ENCODE measurements at regions not wholly inside any gene's neighbourhood (a gene's known extent, or its start where the extent isn't known, plus 50 kb on each side); places are given as distances from the start of the nearest gene placed in this dataset.

DNA sequence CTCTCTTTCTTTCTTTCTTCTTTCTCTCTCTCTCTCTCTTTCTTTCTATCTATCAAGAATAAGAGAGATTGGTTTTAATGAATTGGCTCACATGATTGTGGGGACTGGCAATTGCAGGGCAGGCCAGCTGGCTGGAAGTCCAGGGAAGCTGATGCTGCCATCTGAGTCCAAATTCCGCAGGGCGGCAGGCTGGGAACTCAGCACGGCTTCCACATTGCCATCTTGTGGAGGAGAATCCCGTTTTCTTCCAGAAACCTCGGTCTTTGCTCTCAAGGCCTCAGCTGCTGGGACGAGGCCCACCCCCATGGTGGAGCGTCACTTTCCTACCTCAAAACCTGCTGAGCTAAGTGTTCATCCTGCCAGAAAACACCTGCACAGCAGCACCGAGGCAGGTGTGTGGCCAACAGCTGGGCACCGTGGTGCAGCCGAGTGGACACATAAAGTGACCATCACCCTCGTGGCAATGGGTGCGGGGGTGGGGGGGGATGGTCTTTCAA, 58.8 kb upstream of the SLCO4A1 start:
- DNase-seq, result no peak

GRCh38 chr20:62584671-62585460, 57.4 kb upstream of the SLCO4A1 start:
- DNase-seq, result no peak

GRCh38 chr20:62585461-62585970, 56.8 kb upstream of the SLCO4A1 start:
- no peak for DNase-seq

DNA sequence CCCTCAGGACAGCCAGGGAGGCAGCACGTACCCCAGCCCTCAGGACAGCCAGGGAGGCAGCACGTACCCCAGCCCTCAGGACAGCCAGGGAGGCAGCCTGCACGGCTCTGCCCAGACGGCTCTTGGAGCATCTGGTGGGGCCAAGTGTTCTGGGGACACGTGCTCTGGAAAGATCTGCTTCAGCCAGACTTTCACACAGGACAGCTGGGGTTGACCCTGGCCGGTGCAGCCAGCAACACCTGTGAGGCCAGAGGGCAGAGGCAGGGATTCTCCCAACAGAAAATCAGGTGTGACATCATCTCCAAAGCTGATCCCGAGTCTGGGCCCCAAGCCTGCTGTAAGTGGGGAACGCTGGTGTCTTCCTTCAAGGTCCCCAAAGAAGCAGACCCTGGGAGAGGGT, 55.5 kb upstream of the SLCO4A1 start:
- DNase-seq, result no peak

- peak in 1 of 2 donors; percentile 37 for DNase-seq
These were observed 54.4 kb upstream of the SLCO4A1 start for GRCh38 chr20:62587757-62588402.

GRCh38 chr20:62588458-62589149, 53.7 kb upstream of the SLCO4A1 start:
- no peak for DNase-seq

- DNase-seq, result no peak
These were observed 53.2 kb upstream of the SLCO4A1 start for GRCh38 chr20:62589150-62589498.

DNA sequence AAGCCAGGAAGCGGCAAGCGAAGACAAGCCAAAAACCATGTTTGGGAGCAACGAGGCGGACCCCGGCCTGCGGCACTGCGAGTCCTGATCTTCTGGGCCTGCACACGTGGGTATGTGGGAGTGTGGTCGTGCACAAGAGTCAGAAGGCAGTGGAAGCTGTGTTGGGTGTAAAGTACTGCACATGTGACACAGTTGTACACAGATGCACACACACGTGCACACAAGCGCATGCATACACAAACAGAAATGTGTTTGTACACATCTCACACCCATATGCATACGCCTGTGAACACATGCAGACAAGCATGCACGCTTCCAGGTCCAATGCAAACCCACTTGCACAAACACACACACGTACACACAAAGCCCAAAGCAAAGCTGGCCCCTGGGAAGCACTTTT, 52.6 kb upstream of the SLCO4A1 start:
- no peak for DNase-seq

DNA sequence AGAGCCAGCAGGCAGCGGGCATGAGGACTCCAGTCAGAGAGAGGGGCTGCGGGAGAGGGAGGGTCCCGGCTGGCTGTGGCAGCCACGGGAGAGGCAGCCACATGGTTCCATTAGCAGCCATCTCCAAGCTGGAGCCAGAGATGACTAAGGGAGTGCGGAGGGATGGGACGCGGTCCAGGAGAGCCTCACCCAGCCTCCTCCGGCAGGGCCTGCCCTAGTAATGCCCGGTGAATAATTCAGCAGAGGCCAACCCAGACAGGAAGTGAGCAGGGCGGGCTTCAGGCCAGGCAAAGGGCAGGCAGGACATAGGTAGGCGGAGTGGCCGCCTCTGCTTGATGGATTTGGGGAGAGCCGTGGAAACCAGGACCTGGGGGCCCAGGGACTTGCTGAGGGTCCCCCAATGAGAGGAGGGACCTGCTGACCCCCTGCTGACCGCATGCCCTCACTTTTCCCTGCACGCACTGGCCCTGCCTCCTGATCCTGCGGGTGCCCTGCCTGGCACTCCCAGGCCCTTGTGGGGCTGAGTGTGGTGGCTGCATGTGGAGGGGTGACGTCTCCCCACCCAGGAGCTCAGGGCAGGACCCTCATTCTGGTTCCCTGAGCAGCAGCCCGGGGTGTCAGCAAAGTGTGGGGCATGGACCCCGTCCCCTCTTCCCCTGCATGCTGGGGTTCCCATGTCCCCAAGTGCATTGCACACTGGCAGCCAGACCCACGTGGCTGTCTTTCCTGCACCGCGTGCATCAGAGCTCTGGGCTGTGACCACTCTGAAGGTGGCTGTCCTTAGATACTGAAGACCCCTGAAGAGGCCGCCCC, 51.8 kb upstream of the SLCO4A1 start:
- no peak for DNase-seq

- DNase-seq, result no peak
These were observed 51.2 kb upstream of the SLCO4A1 start for GRCh38 chr20:62591122-62591468.

DNA sequence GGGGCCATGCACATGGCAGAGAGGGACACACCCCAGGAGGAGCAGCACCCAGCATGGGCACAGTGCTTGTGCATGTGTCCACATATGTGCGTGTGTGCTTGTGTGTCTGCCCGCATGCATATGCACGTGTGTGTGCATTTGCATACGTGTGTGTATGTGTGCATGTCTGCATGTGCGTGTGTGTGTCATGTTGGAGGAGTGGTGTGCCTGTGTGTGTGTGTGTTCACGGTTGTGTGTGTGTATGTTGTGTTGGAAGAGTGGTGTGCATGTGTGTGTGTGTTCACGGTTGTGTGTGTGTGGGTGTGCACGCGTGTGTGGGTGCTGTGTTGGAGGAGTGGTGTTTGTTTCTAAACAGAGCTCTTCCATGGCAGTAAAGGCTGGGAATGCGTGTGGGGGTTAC, 50.7 kb upstream of the SLCO4A1 start:
- DNase-seq, result no peak

All from CD4-positive, alpha-beta T cell treated with Interleukin-4 for 1 hour (primary cell).